GM19328 (cell line): ENCODE measurements at regions not wholly inside any gene's neighbourhood (a gene's known extent, or its start where the extent isn't known, plus 50 kb on each side); places are given as distances from the start of the nearest gene placed in this dataset.

Source experiments
- ATAC-seq: cut with Tn5 transposase; IDR thresholded peaks from one replicate; pipeline ENCODE4 v1.9.1; 2021; ENCODE audit warnings: mild to moderate bottlenecking, moderate library complexity; ENCODE audit not compliant: unreplicated experiment

DNA sequence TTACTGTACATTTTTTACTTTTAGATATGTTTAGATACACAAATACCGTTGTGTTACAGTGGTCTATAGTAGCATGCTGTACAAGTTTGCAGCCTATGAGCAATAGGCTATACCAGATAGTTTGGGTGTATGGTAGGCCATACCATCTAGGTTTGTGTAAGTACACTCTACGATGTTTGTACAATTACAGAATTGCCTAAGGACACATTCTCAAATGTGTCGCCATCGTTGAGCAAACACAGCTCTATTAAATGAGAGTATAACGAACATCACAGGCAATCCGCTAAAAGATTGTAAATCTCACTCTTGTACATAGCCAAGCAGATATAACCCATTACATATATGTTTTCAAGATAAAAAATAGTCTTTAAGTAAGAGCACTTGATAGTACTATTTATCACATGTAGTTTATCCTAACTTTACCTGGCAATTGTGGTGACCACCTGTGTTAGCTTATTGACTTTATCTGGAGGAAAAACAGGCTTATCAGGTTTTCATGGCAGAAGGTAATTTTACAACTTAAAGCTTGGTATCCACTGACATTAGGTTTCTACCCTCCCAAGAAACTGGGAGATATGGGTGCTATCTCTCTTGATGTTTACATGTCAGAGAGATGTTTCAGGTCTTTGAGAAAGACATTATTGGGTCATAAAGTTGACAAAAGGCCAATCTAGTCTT lies 898.7 kb downstream of the NSUN3 start:
- no peak for ATAC-seq

DNA sequence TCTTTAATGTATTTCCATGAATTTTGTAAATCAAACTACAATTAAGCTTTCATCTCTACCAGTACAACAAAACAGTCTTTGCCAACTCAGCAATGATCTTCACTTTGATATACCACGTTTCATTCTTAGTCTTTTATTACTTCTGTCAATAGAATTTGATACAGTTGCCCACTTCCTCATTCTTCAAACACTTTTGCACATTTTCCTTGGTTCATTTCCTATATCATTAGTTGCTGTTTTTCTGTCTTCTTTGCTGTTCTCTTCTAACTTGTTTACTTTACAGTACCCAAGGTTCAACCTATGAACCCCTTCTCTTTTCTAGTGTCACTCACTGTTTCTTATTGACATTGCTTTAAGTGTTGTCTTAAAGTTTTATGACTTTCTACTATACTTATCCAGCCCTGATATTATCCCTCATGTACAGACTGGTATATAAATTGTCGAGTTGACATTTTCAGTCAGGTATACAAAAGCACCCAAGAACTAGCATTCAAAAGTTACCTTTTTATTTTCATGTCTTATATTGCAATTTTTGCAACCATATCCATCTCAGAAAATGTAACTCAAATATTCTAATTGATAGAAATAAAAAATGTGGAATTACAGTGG lies 903.1 kb downstream of the NSUN3 start:
- ATAC-seq, result no peak

DNA sequence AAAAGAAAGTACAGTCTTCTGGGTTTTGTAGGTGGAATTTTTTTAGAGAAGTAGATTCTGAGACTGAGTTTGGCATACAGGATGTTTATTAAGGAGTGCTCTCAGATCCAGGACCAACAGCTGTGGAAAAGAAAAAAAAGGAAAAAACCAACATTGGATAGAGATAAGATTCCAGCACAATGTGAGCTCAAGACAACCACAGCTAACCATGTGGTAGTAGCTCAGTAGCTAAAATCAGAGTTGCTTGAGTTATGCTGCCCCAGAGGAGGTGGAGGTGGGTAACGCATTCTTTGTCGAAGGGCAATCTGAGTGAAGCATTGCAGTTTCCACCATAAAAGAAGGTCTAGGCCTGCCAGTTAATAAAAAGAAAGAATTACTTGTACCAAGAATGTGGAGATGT lies 904.3 kb downstream of the NSUN3 start:
- ATAC-seq, result no peak

GRCh38 chr3:94968519-94968918 lies 905.7 kb downstream of the NSUN3 start:
- no peak for ATAC-seq

- no peak for ATAC-seq
Observed at GRCh38 chr3:94972066-94972465, 909.2 kb downstream of the NSUN3 start.

- ATAC-seq, result no peak
Observed at GRCh38 chr3:94978084-94978483, 915.2 kb downstream of the NSUN3 start.

DNA sequence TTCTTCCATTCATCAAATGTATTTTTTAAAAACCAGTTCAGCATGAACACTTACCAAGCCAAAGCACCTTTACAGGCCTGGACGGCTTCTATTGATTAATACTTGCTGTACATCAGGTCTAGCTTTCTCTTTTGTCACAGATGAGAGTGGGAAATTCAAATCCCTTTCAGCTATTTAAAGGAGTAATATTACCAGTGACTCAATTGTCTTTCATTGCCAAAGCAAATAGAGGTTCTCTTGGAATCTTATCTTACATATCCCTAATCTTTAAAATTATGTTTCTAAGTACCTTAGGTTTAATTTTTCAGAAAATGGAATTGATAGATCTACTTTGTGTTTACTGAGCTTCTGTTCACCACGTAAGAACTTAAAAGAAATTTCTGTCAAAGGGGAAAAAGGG lies 922.9 kb downstream of the NSUN3 start:
- no peak for ATAC-seq

GRCh38 chr3:94990952-94991705 lies 928.3 kb downstream of the NSUN3 start:
- ATAC-seq, result no peak

GRCh38 chr3:94996743-94997142 lies 933.9 kb downstream of the NSUN3 start:
- ATAC-seq, result no peak

DNA sequence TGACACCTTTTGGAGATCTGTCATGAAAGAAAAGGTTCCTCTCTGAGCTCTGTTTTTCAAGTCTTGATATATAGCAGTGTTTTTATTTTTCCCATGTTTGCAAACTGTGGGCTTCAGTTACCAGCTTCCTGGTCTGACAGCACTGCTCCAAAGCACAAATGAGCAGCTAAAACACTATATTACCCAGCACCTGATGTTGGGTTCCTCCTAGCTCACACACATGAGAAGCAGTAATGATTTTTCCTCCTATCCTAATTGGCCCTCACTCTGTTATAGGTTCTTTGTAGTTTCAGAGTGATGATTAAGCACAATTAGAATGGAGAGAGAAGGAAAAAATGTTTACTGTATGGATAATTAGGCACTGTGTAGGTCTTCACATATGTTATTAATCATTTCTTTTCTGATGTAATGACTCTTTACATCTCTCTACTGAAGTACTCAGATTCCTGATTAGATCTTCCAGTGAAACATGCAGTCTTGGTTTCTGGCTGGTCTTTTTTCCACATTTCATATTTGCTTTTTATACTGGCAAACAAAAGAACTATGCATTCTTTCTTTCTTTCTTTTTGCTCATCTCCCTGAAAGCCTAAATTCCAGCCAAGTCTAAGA lies 939.7 kb downstream of the NSUN3 start:
- ATAC-seq, result no peak

- no peak for ATAC-seq
Observed at GRCh38 chr3:95028688-95029087, 965.8 kb downstream of the NSUN3 start.

DNA sequence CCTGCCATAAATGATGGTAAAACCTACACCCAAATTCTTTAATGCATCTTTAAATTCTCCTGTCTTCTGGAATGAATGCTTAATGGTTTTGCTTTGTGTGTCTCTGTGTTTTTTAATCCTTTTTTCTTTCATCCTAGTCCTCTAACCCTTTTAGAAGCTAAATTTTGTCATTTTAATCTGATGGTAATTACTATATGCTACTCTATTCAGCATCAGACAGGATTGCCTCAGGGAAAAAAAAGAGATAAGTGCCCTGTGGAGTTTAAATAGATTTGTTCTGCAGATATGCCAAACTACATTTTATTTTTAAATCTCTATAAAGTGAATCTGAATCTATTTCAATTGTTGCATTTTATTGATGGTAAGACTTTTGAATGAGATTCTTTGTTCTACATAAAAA lies 966.8 kb downstream of the NSUN3 start:
- ATAC-seq, result no peak

DNA sequence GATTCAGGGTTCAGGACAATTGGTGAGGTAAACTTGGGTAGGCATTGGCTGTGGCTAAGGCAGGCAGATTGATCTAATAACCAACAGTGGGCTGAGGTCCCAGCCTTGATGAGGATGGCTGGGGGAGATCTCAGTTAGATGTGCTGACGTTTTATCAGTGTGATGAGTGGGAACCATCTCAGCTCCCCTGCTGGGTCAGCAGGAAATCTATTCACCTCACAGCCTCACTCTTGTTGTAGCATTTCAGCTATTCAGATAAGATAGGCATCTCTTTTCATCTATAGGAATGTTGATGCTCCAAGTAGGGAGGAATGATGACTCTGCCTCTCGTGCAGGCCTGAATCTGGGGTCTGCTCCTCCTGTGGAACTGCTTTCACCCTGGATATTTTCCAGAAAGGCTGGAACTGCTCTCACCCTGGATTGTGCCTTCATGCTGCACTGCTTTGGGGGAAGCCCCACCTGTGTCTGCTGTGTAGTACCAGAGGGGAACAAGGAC lies 973.7 kb downstream of the NSUN3 start:
- no peak for ATAC-seq

GRCh38 chr3:95037097-95037496 lies 974.2 kb downstream of the NSUN3 start:
- no peak for ATAC-seq

DNA sequence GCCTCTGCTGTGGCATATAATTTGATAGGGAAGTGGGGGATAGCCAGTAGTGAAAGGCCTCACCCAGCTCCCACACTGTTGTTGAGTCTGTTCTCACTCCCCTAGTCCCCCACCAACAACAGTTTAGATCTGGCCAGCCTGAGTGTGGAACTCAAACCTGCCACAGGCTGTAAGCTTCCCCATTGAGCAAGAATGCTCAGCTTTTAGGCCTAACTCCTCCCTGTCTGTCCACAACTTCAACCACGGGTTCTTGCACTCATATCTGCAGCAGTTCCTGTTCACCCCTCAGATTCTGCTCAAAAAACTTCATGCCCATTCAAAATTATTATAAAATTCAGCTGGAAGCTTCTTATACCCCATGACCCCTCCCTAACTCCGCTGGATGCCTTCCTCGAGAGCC lies 975.1 kb downstream of the NSUN3 start:
- no peak for ATAC-seq

- ATAC-seq, result no peak
Observed at GRCh38 chr3:95044101-95044500, 981.2 kb downstream of the NSUN3 start.

DNA sequence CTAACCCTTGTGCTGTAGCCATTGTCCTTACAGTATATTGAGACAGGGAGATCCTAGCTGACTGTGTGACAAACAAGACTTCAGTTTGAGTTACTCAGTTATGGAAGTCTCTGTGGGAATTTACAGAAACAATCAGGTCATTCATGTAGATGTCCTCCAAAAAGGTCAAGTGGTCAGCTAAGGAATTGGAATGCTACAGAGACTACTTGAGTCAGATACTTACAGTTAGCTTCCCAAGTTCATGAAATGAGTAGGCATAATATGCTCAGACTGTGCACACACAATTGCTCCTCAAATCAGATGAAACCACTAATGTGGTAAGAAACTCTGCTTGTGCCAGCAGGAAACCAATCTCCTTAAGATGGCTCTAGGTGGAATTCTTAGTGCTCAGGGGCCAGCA lies 985.7 kb downstream of the NSUN3 start:
- no peak for ATAC-seq

- no peak for ATAC-seq
Observed at GRCh38 chr3:95049841-95050240, 987.0 kb downstream of the NSUN3 start.

DNA sequence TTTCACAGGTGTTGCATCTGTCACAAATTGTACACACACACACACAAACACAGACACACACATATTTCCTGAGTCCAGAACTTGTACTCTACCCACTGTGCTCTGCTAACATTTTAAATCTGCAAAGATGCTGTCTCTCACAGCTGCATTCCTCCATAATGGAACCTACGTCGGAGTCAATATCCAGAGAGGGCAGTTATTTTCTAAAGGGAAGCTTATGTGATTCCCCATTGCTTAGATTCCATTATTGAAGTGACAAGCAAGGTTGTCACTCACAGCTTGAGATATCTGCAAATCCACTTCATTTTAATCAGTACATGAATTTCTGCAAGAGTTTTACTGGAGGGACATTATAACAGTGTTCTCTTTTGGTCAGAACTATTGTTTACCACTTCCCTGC lies 992.4 kb downstream of the NSUN3 start:
- ATAC-seq, result no peak

DNA sequence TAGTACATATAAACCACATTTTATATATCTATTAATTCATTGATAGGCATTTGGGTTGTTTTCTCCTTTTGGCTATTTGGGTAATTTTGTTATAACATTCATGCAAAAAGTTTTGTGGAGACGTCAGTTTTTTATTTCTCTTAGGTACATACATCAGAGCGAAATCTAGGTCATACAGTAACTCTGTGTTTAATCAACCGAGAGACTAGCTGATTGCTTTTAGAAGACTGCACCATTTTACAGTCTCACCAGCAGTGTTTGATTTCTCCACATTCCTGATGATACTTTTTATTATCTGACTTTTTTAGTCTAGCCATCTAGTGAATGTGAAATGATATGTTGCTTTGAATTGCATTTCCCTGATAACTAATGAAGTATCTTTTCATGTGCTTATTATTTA lies 1019.3 kb downstream of the NSUN3 start:
- ATAC-seq, result no peak

DNA sequence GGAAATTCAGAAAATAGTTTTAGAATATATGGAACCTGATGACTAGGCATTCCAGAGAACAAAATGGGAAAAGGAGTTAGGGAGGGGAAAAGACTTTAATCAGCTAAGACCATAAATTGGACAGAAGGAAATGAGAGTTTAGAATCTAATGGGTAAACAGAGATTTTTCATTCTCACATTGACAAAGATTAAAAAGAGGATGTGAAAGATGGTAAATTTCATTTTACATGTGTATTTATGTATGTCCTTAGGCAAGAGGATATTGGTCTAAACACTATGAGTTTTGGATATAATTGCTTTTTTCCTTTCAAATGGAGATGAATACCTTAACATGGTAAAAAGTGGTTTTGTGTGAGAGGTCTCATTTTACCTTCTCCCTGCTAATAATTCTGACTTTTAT lies 1021.9 kb downstream of the NSUN3 start:
- no peak for ATAC-seq

DNA sequence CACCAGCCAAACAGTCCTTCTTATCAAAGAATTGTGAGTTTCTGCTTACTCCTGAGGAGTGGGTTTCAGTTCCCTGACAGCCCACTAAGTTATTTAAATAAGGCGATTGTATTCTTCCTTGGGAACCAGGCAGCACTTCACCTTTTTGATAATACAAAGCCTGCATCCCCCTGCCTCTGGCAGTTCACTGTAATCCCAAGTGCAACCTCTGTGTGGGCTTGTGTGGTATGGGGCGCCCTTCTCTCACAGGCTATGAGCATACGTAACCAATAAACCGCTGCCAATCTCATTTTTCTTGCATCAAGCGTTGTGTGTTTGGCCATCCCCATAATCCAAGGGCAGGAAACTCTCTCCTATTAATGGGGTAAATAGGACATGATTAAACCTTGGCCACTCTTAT lies 1025.6 kb downstream of the NSUN3 start:
- no peak for ATAC-seq
